Femur (tissue), 1 donor: ENCODE measurements at regions not wholly inside any gene's neighbourhood (a gene's known extent, or its start where the extent isn't known, plus 50 kb on each side); places are given as distances from the start of the nearest gene placed in this dataset.

Experiments
- DNase-seq: peaks from one replicate; pipeline ENCODE4 v3.0.0-alpha.2; 2017

DNA sequence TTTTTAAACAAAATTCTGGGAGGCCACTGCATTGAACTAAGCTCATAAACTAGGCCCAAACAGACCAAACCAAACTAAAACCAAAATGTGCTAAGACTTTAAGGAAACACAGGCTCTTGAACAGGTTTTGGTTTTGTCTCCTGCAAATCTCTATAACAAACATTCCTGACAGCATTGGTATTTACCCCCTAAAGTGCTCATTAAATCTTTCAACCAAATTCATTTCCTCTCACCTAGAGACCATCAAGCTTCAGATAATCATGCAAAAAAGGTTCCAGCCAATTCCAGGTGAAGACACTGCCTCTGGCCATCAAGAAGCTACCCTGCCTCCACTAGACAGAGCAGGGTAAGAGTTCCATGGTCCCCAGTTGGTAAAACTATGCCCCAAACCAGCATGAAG, 951.2 kb upstream of the MIR17HG start:
- no peak for DNase-seq

GRCh38 chr13:90397503-90397902, 950.0 kb upstream of the MIR17HG start:
- DNase-seq: no peak

- DNase-seq: no peak
Observed at GRCh38 chr13:90400372-90400771, 947.1 kb upstream of the MIR17HG start.

DNA sequence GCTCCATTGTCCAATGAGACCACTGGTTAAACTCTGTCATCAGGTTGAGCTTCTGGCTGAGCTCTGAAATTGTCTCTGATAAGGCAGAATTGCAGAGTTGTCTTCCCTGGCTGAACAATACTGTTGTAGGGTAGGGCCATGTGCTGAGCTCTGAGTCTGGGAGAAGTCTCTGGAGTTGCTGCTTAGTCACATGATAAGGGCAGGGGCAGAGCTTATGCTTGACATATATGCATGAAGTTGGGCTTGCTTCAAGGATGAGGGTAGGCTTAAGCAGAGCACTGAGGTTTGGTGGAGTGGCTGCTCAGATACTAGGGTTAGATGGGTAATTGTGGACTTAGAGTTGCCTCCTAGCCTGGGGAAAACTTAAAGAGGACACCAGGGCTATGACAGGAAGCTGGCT, 946.3 kb upstream of the MIR17HG start:
- DNase-seq: no peak

DNA sequence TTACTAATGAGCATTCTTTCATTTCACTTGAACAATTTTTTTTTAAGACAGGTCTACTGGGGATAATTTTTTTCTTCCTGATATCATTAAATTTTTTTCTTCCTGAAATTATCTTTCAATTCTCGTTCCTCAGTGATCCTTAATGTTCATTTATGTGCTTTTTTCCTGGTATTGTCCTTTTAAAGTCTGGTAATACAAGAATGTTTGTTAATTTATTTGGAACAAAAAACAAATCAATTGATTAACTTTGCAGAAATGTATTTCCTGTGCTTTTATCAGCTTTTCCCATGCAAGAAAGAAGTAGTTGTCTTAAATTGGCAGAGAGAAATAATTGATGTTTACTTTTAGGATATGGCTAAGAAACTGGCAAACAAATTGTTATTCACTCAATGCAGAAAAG, 945.4 kb upstream of the MIR17HG start:
- no peak for DNase-seq

- no peak for DNase-seq
Observed at GRCh38 chr13:90402613-90403012, 944.9 kb upstream of the MIR17HG start.

- DNase-seq: no peak
Observed at GRCh38 chr13:90403330-90404082, 944.0 kb upstream of the MIR17HG start.

DNA sequence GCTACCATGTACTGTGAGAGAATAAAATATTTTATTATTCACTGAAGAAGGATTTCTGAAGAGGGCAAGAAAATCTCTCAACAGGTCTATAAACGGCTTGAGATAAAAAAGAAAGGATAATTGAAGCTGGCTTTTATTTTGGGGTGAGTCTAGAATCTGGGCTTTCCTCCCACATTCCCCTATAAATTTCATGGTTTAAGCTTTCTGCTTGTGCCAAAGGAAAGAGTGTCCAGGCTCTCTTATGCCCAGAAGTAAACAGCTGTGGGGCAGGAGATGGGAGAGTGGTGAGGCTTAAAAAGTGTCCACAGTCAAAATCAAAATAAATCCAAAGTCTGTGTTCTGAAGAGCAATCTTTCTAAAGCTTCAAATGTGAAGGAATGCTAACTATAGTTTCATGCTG, 942.2 kb upstream of the MIR17HG start:
- no peak for DNase-seq

GRCh38 chr13:90412980-90413379, 934.5 kb upstream of the MIR17HG start:
- DNase-seq: no peak

- DNase-seq: no peak
Observed at GRCh38 chr13:90413548-90413947, 933.9 kb upstream of the MIR17HG start.

DNA sequence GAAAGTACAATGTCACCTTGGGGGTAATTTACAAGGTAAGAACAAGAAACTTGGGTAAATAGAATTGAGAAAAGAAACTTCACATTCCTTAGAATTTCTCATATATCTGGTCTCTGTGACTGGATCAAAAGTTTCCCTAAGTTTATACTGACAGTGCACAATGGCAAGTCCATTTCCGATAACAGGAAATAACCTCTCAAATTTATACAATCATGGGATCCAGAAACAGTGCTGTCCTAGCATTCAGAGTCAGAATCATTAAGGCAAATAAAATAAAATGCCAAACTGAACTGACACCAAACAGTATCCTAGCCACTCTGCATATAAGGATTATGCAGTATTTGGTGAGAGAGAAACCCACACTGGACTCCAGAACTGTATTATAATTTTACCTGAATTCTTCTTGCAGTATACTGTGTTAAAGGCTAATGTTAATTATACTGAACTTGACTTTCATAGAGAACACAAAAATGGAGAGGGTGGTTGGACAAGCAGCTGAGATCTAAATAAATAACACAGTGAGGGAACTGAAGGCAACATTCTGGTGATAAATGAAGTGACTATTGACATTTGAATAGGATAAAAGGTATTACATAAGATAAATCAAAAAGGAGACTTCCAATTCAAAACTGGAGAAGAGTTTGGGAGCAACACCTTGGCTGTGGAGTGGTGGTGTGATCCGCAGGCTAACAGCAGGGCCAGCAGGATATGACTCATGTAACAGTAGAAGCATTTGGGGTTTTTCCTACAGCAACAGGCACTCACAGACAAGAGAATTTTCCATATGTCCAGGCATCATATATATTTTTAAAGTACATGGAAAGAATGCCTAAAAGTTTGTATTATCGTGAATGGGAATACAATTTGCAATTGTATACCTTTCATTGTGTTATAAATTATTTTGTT, 932.5 kb upstream of the MIR17HG start:
- peak; percentile 34 for DNase-seq

DNA sequence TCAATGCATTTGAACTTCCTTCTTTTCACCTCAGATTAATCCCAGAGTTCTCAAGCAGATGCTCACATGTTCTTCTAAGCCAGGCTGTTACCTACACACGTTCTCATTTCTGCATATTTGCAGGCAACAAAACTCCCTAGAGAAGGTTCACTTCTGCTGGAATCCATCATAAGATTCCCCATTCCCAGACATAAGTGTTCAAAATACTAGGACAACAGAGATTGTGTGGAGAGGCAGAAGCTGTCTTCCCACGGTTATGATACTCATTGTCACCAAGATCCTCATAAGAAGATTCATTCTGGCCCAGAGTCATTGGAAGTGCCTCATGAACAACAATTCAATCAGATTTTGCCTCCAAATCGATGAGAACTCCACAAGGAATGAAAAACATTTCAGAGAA, 931.6 kb upstream of the MIR17HG start:
- no peak for DNase-seq

- DNase-seq: no peak
Observed at GRCh38 chr13:90416519-90416918, 931.0 kb upstream of the MIR17HG start.

GRCh38 chr13:90416938-90417337, 930.5 kb upstream of the MIR17HG start:
- DNase-seq: no peak

GRCh38 chr13:90420683-90421082, 926.8 kb upstream of the MIR17HG start:
- no peak for DNase-seq

DNA sequence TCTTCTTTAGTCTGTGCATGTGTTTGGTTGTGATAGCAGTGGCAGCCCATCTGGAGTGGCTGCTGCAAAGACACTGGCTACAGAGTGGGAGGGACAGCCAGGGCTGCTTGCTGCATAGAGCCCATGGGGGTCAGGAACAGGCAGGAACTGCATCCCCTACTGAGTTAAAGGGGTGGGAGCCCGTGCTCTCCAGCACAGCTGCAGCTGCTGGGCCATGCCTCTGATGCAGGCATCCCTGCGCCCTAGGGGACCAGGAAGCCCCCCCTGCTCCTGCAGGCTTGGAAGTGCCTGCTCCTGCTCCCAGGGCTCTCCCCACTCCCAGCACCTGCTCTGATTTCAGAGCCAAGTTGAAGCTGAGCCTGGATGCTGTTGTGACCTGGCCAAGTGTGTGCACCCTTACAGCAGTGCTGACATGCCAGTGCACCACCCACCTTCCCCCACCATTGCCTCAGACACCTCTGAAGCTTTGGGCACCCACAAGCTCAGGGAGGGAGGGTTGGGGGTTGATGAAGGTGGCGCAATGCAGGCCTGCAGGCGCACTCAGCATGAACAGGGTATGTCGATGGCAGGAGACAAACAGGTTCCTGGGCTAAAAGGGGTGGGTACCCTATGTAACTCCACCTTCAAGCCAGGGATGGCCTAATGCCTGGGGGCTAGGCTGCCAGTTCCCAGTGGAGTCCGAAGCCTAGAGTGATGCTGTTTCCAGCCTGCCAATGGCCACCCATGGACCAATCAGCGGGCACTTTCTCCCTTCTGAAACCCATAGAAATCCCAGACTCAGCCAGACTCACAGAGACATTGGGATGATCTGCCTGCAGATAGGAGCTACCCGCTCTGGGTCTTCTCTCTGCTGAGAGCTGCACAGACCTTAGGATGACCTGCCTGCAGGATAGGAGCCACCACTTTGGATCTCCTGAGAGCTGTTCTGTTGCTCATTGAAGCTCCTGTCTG, 919.9 kb upstream of the MIR17HG start:
- peak; percentile 47 for DNase-seq

GRCh38 chr13:90428522-90429210, 918.8 kb upstream of the MIR17HG start:
- DNase-seq: no peak

- no peak for DNase-seq
Observed at GRCh38 chr13:90430127-90430526, 917.4 kb upstream of the MIR17HG start.

GRCh38 chr13:90436697-90437096, 910.8 kb upstream of the MIR17HG start:
- DNase-seq: no peak

- no peak for DNase-seq
Observed at GRCh38 chr13:90438576-90438975, 908.9 kb upstream of the MIR17HG start.

DNA sequence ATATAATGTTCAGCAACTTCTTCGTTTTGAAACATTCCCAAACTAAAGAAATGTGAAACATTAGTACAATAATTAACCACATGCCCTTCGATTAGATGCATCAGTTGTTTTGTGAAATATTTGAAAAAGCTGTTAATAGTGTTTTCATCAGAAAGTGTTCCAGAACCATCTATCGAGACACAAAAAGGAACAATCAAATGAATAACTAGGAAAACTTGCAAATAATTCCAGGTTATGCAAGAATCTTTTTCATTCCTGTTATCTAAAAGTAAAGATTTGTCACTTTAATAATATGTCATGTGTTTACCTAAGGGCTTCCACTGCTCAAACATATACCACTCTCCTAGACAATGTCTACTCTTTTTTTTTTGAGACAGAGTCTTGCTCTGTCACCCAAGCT, 904.2 kb upstream of the MIR17HG start:
- DNase-seq: no peak

- DNase-seq: no peak
Observed at GRCh38 chr13:90444232-90444631, 903.3 kb upstream of the MIR17HG start.
